H1 (cell line): ENCODE measurements at regions not wholly inside any gene's neighbourhood (a gene's known extent, or its start where the extent isn't known, plus 50 kb on each side); places are given as distances from the start of the nearest gene placed in this dataset.

ENCODE experiments used
- BRCA1 ChIP-seq: IDR thresholded peaks from 2 replicates; pipeline ENCODE4 v1.6.1; 2012; ENCODE audit warnings: low read depth, low read length, improper control_type of control experiment
- CHD1 ChIP-seq: IDR thresholded peaks from 2 replicates; pipeline ENCODE4 v1.6.1; 2012; ENCODE audit warnings: low read depth, low read length, improper control_type of control experiment
- CHD2 ChIP-seq: IDR thresholded peaks from 2 replicates; pipeline ENCODE4 v1.6.1; 2012; ENCODE audit warnings: low read length, improper control_type of control experiment
- EZH2 ChIP-seq: fragments of 200-600 bp; sonication (generic); IDR thresholded peaks from 2 replicates; pipeline ENCODE4 v1.7.1; 2012; ENCODE audit warnings: low read depth, mild to moderate bottlenecking, moderate library complexity, low read length, inconsistent platforms; ENCODE audit not compliant: severe bottlenecking
- MAFK ChIP-seq: IDR thresholded peaks from 2 replicates; pipeline ENCODE4 v1.6.1; 2012; ENCODE audit warnings: low read depth, mild to moderate bottlenecking, improper control_type of control experiment, low read length
- NANOG ChIP-seq: IDR thresholded peaks from 2 replicates; pipeline ENCODE4 v1.6.1; 2011; ENCODE audit warnings: low read length, low read depth, mild to moderate bottlenecking, inconsistent platforms; ENCODE audit not compliant: insufficient read depth, poor library complexity, severe bottlenecking
- POLR2A ChIP-seq, 2 experiments: IDR thresholded peaks; 1 replicate in 1 of 2; 2 replicates in 1 of 2; pipeline ENCODE4 v1.6.1; 2011; ENCODE audit warnings: low read depth in 2 of 2, low read length in 2 of 2, mild to moderate bottlenecking in 2 of 2; ENCODE audit errors: control extremely low read depth in 1 of 2
- POLR2AphosphoS5 ChIP-seq: IDR thresholded peaks from 2 replicates; pipeline ENCODE4 v1.6.1; 2011; ENCODE audit warnings: low read depth, low read length
- RNF2 ChIP-seq: fragments of 200-900, 300-1000 bp; sonication (generic); IDR thresholded peaks from 2 replicates; pipeline ENCODE4 v1.7.1; 2016; ENCODE audit warnings: borderline replicate concordance, low read depth, mild to moderate bottlenecking, antibody characterized with exemption, low read length; ENCODE audit not compliant: poor library complexity, severe bottlenecking; ENCODE audit errors: missing control alignments
- SUZ12 ChIP-seq: fragments of 200-600 bp; sonication (generic); IDR thresholded peaks from 2 replicates; pipeline ENCODE4 v1.6.1; 2012; ENCODE audit warnings: mild to moderate bottlenecking, inconsistent platforms, low read length, moderate library complexity, mixed read lengths
- TF ChIP-seq, protein P1 (sequence below), 3 experiments: IDR thresholded peaks; 1 replicate in 2 of 3; 2 replicates in 1 of 3; pipeline versions ENCODE4 v1.5.1 to v1.6.1; 2011; ENCODE audit warnings: low read length in 3 of 3, mild to moderate bottlenecking in 3 of 3, inconsistent platforms in 2 of 3, low read depth in 1 of 3, moderate library complexity in 1 of 3; ENCODE audit not compliant: insufficient read depth in 1 of 3; ENCODE audit errors: control extremely low read depth in 1 of 3
- TF ChIP-seq, protein P2 (sequence below): IDR thresholded peaks from 2 replicates; pipeline ENCODE4 v1.6.1; 2011; ENCODE audit warnings: low read length, improper control_type of control experiment

DNA sequence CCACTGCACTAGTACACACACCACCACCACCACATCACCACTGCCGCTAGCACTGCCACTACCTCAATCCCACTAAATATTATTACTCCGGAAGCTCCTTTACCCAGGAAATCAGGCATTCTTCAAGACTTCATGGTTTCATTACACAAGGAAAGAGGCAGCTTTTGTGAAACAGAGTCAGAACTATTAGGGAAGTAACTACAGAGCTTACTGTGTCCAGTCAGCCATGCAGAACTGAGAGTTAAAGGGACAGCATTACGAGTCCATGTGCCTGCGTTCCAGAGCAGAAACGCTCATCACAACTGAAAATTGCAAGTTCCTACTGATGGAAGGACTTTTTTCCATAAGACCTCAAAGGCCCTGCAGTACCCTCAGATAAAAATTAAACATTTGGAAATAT is 103.2 kb upstream of the FRG1 start:
- no peak for TF ChIP-seq POLR2AphosphoS5
- TF ChIP-seq, protein P1, sequence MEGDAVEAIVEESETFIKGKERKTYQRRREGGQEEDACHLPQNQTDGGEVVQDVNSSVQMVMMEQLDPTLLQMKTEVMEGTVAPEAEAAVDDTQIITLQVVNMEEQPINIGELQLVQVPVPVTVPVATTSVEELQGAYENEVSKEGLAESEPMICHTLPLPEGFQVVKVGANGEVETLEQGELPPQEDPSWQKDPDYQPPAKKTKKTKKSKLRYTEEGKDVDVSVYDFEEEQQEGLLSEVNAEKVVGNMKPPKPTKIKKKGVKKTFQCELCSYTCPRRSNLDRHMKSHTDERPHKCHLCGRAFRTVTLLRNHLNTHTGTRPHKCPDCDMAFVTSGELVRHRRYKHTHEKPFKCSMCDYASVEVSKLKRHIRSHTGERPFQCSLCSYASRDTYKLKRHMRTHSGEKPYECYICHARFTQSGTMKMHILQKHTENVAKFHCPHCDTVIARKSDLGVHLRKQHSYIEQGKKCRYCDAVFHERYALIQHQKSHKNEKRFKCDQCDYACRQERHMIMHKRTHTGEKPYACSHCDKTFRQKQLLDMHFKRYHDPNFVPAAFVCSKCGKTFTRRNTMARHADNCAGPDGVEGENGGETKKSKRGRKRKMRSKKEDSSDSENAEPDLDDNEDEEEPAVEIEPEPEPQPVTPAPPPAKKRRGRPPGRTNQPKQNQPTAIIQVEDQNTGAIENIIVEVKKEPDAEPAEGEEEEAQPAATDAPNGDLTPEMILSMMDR (IDR thresholded peaks at IDR 0.05; ENCODE audit: control extremely low read depth in 1 of 3, insufficient read depth in 1 of 3, low read depth in 1 of 3, low read length in 3 of 3), result no peak
- TF ChIP-seq, protein P2, sequence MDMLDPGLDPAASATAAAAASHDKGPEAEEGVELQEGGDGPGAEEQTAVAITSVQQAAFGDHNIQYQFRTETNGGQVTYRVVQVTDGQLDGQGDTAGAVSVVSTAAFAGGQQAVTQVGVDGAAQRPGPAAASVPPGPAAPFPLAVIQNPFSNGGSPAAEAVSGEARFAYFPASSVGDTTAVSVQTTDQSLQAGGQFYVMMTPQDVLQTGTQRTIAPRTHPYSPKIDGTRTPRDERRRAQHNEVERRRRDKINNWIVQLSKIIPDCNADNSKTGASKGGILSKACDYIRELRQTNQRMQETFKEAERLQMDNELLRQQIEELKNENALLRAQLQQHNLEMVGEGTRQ, result no peak
- TF ChIP-seq RNF2, result no peak
- TF ChIP-seq EZH2, result no peak
- no peak for TF ChIP-seq POLR2A (IDR thresholded peaks at IDR 0.05; ENCODE audit: control extremely low read depth in 1 of 2, low read depth in 2 of 2, low read length in 2 of 2)
- no peak for TF ChIP-seq CHD2
- TF ChIP-seq BRCA1, result no peak
- no peak for TF ChIP-seq SUZ12
- no peak for TF ChIP-seq CHD1
- no peak for TF ChIP-seq MAFK
- no peak for TF ChIP-seq NANOG
